Omental fat pad (tissue), 3 donors: ENCODE measurements at regions not wholly inside any gene's neighbourhood (a gene's known extent, or its start where the extent isn't known, plus 50 kb on each side); places are given as distances from the start of the nearest gene placed in this dataset.

Source experiments
- ATAC-seq: fragments of 150-250 bp; one replicate; pipeline ENCODE4 v1.9.1; 2016; ENCODE audit warnings: mild to moderate bottlenecking, moderate library complexity; ENCODE audit not compliant: low FRiP score
- DNase-seq: peaks from one replicate; pipeline ENCODE4 v3.0.0-alpha.2; 2019; ENCODE audit warnings: low spot score
- CTCF ChIP-seq, 3 donors: fragments of 450-650 bp; IDR thresholded peaks; one replicate each; pipeline ENCODE4 v1.5.1; 2016 to 2017; ENCODE audit warnings: antibody characterized with exemption in 3 of 3, mild to moderate bottlenecking in 3 of 3, moderate library complexity in 2 of 3

GRCh38 chr3:159830523-159831154, 158.0 kb upstream of the IL12A start:
- no peak for DNase-seq
- ATAC-seq: no peak
- no peak for TF ChIP-seq CTCF (IDR thresholded peaks at IDR 0.05)

GRCh38 chr3:159831466-159831865, 157.2 kb upstream of the IL12A start:
- DNase-seq (no peak), ATAC-seq (no peak)
- no peak for TF ChIP-seq CTCF (IDR thresholded peaks at IDR 0.05)

GRCh38 chr3:159832024-159832423, 156.6 kb upstream of the IL12A start:
- TF ChIP-seq CTCF (IDR thresholded peaks at IDR 0.05): no peak
- ATAC-seq (no peak), DNase-seq (no peak)

- ATAC-seq (no peak), DNase-seq (no peak)
- no peak for TF ChIP-seq CTCF (IDR thresholded peaks at IDR 0.05)
These were observed 153.5 kb upstream of the IL12A start for GRCh38 chr3:159835126-159835525.

GRCh38 chr3:159837725-159838124, 150.9 kb upstream of the IL12A start:
- ATAC-seq (no peak), DNase-seq (no peak)
- TF ChIP-seq CTCF (IDR thresholded peaks at IDR 0.05): no peak

- no peak for DNase-seq
- ATAC-seq: no peak
- no peak for TF ChIP-seq CTCF (IDR thresholded peaks at IDR 0.05)
These were observed 149.7 kb upstream of the IL12A start for GRCh38 chr3:159838938-159839337.

- ATAC-seq: peak; percentile 24
- TF ChIP-seq CTCF (IDR thresholded peaks at IDR 0.05): no peak
- no peak for DNase-seq
These were observed 148.9 kb upstream of the IL12A start, which contains the start of gene SCHIP1 for GRCh38 chr3:159839561-159840379. SCHIP1 (plus strand) TSS chr3:159839861.
